GM18505 (cell line): ENCODE measurements at regions not wholly inside any gene's neighbourhood (a gene's known extent, or its start where the extent isn't known, plus 50 kb on each side); places are given as distances from the start of the nearest gene placed in this dataset.

Source experiments
- ATAC-seq: cut with Tn5 transposase; IDR thresholded peaks from one replicate; pipeline ENCODE4 v1.9.1; 2021; ENCODE audit not compliant: unreplicated experiment
- POLR2A ChIP-seq: IDR thresholded peaks from 4 replicates; pipeline ENCODE4 v1.6.1; 2011; ENCODE audit warnings: borderline replicate concordance; ENCODE audit not compliant: insufficient read depth, insufficient read length; ENCODE audit errors: extremely low read depth

DNA sequence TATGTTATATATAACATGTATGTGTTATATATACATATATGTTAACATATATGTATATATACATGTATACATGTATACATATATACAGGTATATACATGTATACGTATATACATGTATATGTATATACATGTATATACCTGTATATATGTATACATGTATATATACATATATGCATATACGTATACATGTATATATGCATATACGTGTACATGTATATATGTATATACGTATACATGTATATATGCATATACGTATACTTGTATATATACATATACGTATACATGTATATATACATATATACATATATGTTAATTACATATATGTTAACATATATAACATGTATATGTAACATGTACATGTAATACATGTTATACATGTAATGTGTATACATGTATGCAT is 1077.3 kb upstream of the ADGRL3 start:
- no peak for ATAC-seq
- no peak for TF ChIP-seq POLR2A

DNA sequence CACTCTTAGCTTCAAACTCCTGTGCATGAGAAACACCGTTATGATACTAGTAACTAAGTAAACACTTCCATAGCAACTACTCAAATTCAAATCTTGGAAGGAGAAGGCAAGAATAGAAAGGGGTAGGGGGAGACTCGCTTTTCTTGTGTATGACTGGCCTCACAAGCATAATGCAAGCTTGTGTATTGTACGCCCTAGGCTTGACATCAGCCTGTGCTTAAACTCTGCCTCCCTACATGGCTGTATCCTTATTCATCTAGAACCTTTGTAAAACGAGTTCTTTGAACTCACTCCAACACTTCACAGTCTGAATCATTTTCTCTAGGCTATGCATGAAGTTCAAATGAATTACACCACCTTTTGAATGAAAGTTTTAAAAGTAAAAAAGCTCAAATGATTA is 1071.2 kb upstream of the ADGRL3 start:
- no peak for ATAC-seq

DNA sequence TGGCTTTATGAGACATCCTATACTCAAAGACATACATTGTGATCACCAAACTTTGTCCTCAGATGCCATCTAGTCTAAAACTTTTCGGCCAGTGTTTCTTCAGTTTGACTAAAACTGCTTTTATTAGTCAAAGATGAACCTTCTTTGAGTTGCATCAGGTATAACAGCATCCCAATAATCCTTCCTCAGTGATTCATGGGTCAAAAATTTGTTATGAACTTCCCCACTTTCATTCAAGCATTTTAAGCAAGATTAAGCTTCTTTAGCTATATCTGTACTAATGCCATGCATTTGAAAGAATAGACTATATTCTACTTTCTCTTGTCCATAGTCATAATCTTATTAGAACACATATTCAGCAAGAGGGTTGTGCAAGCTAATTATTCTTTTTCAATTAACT is 1070.4 kb upstream of the ADGRL3 start:
- ATAC-seq: no peak
- TF ChIP-seq POLR2A: no peak

More for the DNA sequence above, 1071.2 kb upstream of the ADGRL3 start:
- no peak for TF ChIP-seq POLR2A

- no peak for ATAC-seq
- TF ChIP-seq POLR2A: no peak
Measured at GRCh38 chr4:60133375-60133774, 1066.8 kb upstream of the ADGRL3 start.

GRCh38 chr4:60134099-60134498 is 1066.0 kb upstream of the ADGRL3 start:
- TF ChIP-seq POLR2A: no peak

GRCh38 chr4:60155088-60155487 is 1045.0 kb upstream of the ADGRL3 start:
- no peak for ATAC-seq
- TF ChIP-seq POLR2A: no peak

More at GRCh38 chr4:60134099-60134498, 1066.0 kb upstream of the ADGRL3 start:
- no peak for ATAC-seq

- no peak for ATAC-seq
- no peak for TF ChIP-seq POLR2A
Measured at GRCh38 chr4:60173103-60173502, 1027.0 kb upstream of the ADGRL3 start.

DNA sequence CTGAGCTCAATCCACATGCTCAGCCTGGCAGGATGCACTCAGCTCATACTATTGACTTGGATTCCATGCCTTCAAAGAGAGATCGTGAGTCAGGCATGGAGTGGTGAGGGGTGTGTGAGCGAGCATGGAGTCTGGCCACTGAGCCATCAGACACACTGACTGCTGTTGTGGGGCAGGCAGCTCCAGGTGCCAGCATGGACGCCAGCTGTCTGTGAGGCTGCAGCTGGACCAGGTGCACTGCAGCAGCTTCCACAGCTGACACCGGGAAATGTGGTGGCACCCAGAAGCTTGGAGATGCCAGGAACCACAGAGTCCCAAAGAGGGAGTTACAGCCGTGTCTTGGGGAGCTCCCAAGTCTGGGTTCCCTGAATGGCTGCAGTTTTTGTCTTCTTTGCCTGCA is 1026.4 kb upstream of the ADGRL3 start:
- TF ChIP-seq POLR2A: no peak
- no peak for ATAC-seq

GRCh38 chr4:60175241-60175640 is 1024.9 kb upstream of the ADGRL3 start:
- no peak for ATAC-seq
- TF ChIP-seq POLR2A: no peak

GRCh38 chr4:60187428-60187827 is 1012.7 kb upstream of the ADGRL3 start:
- ATAC-seq: no peak
- TF ChIP-seq POLR2A: no peak

- TF ChIP-seq POLR2A: no peak
- no peak for ATAC-seq
Measured at GRCh38 chr4:60189286-60189685, 1010.8 kb upstream of the ADGRL3 start.

DNA sequence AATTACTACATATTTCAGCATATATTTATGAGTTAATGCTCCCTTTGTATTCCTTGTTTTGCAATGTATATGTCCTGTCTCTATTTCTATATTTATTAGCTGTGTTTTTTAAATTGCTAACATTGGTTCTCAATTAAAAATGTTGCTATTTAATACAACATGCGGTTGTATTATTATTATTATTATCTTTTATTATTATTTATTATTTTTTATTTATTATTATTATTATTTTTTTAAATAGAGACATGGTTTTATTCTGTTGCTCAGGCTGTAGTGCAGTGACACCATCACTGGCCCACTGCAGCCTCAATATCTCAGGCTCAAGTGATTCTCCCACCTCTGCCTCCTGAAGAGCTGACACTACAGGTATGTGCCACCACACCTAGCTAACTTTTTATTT is 1005.9 kb upstream of the ADGRL3 start:
- TF ChIP-seq POLR2A: no peak
- no peak for ATAC-seq

GRCh38 chr4:60195256-60195655 is 1004.9 kb upstream of the ADGRL3 start:
- ATAC-seq: no peak
- TF ChIP-seq POLR2A: no peak

DNA sequence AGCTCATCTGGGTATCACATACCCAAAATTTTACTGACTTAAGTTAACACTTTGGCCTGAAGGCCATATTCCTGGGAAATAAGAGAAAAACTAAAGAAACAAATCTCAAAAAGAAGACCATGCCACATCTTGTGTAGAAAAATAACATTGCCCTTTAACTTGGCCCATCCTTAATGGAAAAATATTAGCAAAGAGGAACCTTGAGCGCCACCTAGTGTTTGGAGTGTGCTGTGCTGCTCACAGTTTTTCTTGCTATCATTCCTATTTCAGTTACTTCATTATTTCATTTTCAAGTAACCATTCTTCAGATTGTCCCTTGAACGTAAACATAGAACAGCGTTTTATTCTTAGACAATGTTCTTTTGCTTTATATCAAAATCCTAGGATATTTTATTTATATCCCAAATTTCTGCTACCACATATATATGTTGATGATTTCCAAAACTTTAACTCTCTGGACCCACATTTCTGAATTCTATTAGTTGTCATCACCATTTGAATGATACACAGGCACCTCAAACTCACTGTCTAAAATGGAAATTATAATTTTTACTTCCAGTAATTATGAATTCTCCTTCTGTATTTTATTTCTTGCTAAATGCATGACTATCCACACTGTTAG is 999.0 kb upstream of the ADGRL3 start:
- TF ChIP-seq POLR2A: no peak
- peak; percentile 88 for ATAC-seq

DNA sequence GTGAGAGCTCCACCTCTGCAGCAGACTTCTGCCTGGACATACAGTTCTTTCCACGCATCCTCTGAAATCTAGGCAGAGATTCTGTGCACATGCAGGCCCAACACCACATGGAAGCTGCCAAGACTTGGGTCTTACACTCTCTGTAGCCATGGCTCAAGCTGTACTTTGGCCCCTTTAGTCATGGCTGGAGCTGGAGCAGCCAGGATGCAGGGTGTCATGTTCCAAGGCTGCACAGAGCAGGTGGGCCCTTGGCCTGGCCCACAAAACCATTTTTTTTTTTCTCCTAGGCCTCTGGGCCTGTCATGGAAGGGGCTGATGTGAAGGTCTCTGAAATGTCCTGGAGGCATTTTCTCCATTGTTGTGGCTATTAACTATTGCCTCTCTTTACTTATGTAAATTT is 990.5 kb upstream of the ADGRL3 start:
- no peak for ATAC-seq
- no peak for TF ChIP-seq POLR2A
